ENCODE measurements at regions not wholly inside any gene's neighbourhood (a gene's known extent, or its start where the extent isn't known, plus 50 kb on each side); places are given as distances from the start of the nearest gene placed in this dataset.

DNA sequence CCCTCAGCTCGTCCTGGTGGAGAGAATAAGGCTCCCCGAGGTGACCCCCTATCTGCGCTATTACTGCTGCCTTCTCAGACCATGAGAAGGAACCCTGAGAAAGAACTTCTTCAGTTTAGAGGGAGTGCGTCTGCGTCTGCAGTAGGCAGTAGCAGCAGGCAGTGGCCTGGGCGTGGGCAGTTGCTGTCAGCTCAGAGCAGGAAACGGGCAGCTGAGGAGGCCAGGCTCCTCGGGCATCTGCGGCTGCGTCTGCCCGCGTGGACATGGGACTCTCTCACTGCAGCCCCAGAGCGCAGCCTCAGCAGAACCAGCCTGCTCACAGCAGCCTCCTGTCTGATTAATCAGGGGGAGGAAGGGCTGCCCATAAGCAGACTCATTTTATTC is 49.8 kb upstream of the FCN1 start:
- under 1% methylated on average over 13 of the region's 13 CpGs for WGBS (ENCODE audit: insufficient coverage, low coverage, missing lambda C conversion rate)
- DNase-seq (ENCODE audit: extremely low read depth in 1 of 4, low spot score in 3 of 4) (no peak), FAIRE-seq (no peak), ATAC-seq (no peak)
- Histone ChIP-seq H2AFZ (ENCODE audit: low read depth, low read length) (no peak overlapping the region), H3K4me1 (replicated peaks in 1 of 2; ENCODE audit: control insufficient read depth in 2 of 2, insufficient read depth in 2 of 2, low read length in 2 of 2) (no peaks in the 10 kb centered on the region), H3K27ac (ENCODE audit: extremely low read depth, low read depth, low read length) (no peak overlapping the region), H3K9ac (ENCODE audit: insufficient read depth in 1 of 2, low read depth in 2 of 2, low read length in 2 of 2) (no peak overlapping the region), H3K79me2 (ENCODE audit: control insufficient read depth, insufficient read depth, low read length) (no peaks in the 10 kb centered on the region), H3K4me3 (no peak overlapping the region), H3K4me2 (ENCODE audit: insufficient read depth, low read length) (no peak overlapping the region), H3K9me1 (ENCODE audit: control insufficient read depth, insufficient read depth, low read length) (no peaks in the 10 kb centered on the region), H3K27me3 (ENCODE audit: control insufficient read depth in 2 of 2, insufficient read depth in 2 of 2, low read length in 2 of 2) (peaks cover 0 to 36% of the 10 kb centered on the region in 2 experiments; a peak in 4 of 5 replicates), H3K9me3 (replicated peaks; ENCODE audit: control insufficient read depth, insufficient read depth, low read depth, low read length) (no peaks in the 10 kb centered on the region), H3K36me3 (ENCODE audit: control insufficient read depth, insufficient read depth, low read length) (no peaks in the 10 kb centered on the region), H4K20me1 (replicated peaks; ENCODE audit: control insufficient read depth, insufficient read depth, low read length) (peaks cover 4% of the 10 kb centered on the region; the same call in 1 of the 2 replicates)
- CTCF ChIA-PET (ENCODE audit: low intra/inter-chr PET ratio), result no interaction called here
- BruUV-seq (replicated peaks), result no TSS peak
- in situ Hi-C loops (cut with MboI), result no loop called here
- POLR2A ChIA-PET, result interaction anchor here (1.0 kb wide), 1 partner anchor 15 kb away, joined by 3 read pairs; no protein-coding TSS in a partner anchor
- intact Hi-C loops (cut with micrococcal nuclease), result no loop called here
- no peak for TF ChIP-seq ZBTB12 (CRISPR knock-in tag; IDR thresholded peaks at IDR 0.05)
- no peak for TF ChIP-seq SIN3B (IDR thresholded peaks at IDR 0.05; ENCODE audit: low read depth)
- TF ChIP-seq MAZ (CRISPR knock-in tag; conservative IDR thresholded peaks at IDR 0.05 in 1 of 2, IDR thresholded peaks at IDR 0.05 in 1 of 2), result no peak
- no peak for TF ChIP-seq SMARCA4 (IDR thresholded peaks at IDR 0.05)
- TF ChIP-seq ETS1 (conservative IDR thresholded peaks at IDR 0.05; ENCODE audit: control insufficient read depth, low read depth, low read length), result no peak
- TF ChIP-seq ESRRB (CRISPR knock-in tag; IDR thresholded peaks at IDR 0.05; ENCODE audit: borderline replicate concordance), result no peak
- TF ChIP-seq ZNF274 (IDR thresholded peaks at IDR 0.05; ENCODE audit: borderline replicate concordance, low read depth, low read length), result no peak
- no peak for TF ChIP-seq ZNF507 (tag; conservative IDR thresholded peaks at IDR 0.05)
- TF ChIP-seq, protein P1, sequence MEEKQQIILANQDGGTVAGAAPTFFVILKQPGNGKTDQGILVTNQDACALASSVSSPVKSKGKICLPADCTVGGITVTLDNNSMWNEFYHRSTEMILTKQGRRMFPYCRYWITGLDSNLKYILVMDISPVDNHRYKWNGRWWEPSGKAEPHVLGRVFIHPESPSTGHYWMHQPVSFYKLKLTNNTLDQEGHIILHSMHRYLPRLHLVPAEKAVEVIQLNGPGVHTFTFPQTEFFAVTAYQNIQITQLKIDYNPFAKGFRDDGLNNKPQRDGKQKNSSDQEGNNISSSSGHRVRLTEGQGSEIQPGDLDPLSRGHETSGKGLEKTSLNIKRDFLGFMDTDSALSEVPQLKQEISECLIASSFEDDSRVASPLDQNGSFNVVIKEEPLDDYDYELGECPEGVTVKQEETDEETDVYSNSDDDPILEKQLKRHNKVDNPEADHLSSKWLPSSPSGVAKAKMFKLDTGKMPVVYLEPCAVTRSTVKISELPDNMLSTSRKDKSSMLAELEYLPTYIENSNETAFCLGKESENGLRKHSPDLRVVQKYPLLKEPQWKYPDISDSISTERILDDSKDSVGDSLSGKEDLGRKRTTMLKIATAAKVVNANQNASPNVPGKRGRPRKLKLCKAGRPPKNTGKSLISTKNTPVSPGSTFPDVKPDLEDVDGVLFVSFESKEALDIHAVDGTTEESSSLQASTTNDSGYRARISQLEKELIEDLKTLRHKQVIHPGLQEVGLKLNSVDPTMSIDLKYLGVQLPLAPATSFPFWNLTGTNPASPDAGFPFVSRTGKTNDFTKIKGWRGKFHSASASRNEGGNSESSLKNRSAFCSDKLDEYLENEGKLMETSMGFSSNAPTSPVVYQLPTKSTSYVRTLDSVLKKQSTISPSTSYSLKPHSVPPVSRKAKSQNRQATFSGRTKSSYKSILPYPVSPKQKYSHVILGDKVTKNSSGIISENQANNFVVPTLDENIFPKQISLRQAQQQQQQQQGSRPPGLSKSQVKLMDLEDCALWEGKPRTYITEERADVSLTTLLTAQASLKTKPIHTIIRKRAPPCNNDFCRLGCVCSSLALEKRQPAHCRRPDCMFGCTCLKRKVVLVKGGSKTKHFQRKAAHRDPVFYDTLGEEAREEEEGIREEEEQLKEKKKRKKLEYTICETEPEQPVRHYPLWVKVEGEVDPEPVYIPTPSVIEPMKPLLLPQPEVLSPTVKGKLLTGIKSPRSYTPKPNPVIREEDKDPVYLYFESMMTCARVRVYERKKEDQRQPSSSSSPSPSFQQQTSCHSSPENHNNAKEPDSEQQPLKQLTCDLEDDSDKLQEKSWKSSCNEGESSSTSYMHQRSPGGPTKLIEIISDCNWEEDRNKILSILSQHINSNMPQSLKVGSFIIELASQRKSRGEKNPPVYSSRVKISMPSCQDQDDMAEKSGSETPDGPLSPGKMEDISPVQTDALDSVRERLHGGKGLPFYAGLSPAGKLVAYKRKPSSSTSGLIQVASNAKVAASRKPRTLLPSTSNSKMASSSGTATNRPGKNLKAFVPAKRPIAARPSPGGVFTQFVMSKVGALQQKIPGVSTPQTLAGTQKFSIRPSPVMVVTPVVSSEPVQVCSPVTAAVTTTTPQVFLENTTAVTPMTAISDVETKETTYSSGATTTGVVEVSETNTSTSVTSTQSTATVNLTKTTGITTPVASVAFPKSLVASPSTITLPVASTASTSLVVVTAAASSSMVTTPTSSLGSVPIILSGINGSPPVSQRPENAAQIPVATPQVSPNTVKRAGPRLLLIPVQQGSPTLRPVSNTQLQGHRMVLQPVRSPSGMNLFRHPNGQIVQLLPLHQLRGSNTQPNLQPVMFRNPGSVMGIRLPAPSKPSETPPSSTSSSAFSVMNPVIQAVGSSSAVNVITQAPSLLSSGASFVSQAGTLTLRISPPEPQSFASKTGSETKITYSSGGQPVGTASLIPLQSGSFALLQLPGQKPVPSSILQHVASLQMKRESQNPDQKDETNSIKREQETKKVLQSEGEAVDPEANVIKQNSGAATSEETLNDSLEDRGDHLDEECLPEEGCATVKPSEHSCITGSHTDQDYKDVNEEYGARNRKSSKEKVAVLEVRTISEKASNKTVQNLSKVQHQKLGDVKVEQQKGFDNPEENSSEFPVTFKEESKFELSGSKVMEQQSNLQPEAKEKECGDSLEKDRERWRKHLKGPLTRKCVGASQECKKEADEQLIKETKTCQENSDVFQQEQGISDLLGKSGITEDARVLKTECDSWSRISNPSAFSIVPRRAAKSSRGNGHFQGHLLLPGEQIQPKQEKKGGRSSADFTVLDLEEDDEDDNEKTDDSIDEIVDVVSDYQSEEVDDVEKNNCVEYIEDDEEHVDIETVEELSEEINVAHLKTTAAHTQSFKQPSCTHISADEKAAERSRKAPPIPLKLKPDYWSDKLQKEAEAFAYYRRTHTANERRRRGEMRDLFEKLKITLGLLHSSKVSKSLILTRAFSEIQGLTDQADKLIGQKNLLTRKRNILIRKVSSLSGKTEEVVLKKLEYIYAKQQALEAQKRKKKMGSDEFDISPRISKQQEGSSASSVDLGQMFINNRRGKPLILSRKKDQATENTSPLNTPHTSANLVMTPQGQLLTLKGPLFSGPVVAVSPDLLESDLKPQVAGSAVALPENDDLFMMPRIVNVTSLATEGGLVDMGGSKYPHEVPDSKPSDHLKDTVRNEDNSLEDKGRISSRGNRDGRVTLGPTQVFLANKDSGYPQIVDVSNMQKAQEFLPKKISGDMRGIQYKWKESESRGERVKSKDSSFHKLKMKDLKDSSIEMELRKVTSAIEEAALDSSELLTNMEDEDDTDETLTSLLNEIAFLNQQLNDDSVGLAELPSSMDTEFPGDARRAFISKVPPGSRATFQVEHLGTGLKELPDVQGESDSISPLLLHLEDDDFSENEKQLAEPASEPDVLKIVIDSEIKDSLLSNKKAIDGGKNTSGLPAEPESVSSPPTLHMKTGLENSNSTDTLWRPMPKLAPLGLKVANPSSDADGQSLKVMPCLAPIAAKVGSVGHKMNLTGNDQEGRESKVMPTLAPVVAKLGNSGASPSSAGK (IDR thresholded peaks at IDR 0.05), result no peak
- TF ChIP-seq PHF21A (IDR thresholded peaks at IDR 0.05; ENCODE audit: borderline replicate concordance, low read depth), result no peak
